ENCODE measurements at regions not wholly inside any gene's neighbourhood (a gene's known extent, or its start where the extent isn't known, plus 50 kb on each side); places are given as distances from the start of the nearest gene placed in this dataset.

GRCh38 chr18:27636576-27637085 is 451.5 kb upstream of the CHST9 start:
- no peak overlapping the region for H3K27ac ChIP-seq (replicated peaks)
- H3K4me3 ChIP-seq (replicated peaks; ENCODE audit: insufficient read depth, low read length): no peak overlapping the region
- no peak for DNase-seq (ENCODE audit: low read depth in 1 of 2, low spot score in 1 of 2)
- no peaks in the 10 kb centered on the region for H3K27me3 ChIP-seq (ENCODE audit: insufficient read depth, poor library complexity, severe bottlenecking)
- TF ChIP-seq SPI1 (IDR thresholded peaks at IDR 0.05; ENCODE audit: borderline replicate concordance, low read depth) (no peak), REST (IDR thresholded peaks at IDR 0.05; ENCODE audit: insufficient replicate concordance, low read depth) (no peak), GABPA (IDR thresholded peaks at IDR 0.05; ENCODE audit: low read depth) (no peak), POLR2AphosphoS5 (IDR thresholded peaks at IDR 0.05; ENCODE audit: low read depth) (no peak)
- TF ChIP-seq, protein P1, sequence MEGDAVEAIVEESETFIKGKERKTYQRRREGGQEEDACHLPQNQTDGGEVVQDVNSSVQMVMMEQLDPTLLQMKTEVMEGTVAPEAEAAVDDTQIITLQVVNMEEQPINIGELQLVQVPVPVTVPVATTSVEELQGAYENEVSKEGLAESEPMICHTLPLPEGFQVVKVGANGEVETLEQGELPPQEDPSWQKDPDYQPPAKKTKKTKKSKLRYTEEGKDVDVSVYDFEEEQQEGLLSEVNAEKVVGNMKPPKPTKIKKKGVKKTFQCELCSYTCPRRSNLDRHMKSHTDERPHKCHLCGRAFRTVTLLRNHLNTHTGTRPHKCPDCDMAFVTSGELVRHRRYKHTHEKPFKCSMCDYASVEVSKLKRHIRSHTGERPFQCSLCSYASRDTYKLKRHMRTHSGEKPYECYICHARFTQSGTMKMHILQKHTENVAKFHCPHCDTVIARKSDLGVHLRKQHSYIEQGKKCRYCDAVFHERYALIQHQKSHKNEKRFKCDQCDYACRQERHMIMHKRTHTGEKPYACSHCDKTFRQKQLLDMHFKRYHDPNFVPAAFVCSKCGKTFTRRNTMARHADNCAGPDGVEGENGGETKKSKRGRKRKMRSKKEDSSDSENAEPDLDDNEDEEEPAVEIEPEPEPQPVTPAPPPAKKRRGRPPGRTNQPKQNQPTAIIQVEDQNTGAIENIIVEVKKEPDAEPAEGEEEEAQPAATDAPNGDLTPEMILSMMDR (IDR thresholded peaks at IDR 0.05; ENCODE audit: insufficient read depth, low read length): no peak

GRCh38 chr18:27632706-27633105 is 447.6 kb upstream of the CHST9 start:
- Histone ChIP-seq H3K27ac (replicated peaks) (no peak overlapping the region), H3K27me3 (ENCODE audit: insufficient read depth, poor library complexity, severe bottlenecking) (no peaks in the 10 kb centered on the region), H3K4me3 (replicated peaks; ENCODE audit: insufficient read depth, low read length) (no peak overlapping the region)
- no peak for DNase-seq (ENCODE audit: low read depth in 1 of 2, low spot score in 1 of 2)
- no peak for TF ChIP-seq POLR2AphosphoS5 (IDR thresholded peaks at IDR 0.05; ENCODE audit: low read depth)
- TF ChIP-seq GABPA (IDR thresholded peaks at IDR 0.05; ENCODE audit: low read depth): no peak
- no peak for TF ChIP-seq REST (IDR thresholded peaks at IDR 0.05; ENCODE audit: insufficient replicate concordance, low read depth)
- TF ChIP-seq SPI1 (IDR thresholded peaks at IDR 0.05; ENCODE audit: borderline replicate concordance, low read depth): no peak
- TF ChIP-seq, protein P1 (IDR thresholded peaks at IDR 0.05; ENCODE audit: insufficient read depth, low read length): no peak

GRCh38 chr18:27627927-27628326 is 442.8 kb upstream of the CHST9 start:
- TF ChIP-seq, protein P1 (IDR thresholded peaks at IDR 0.05; ENCODE audit: insufficient read depth, low read length): no peak
- TF ChIP-seq POLR2AphosphoS5 (IDR thresholded peaks at IDR 0.05; ENCODE audit: low read depth) (no peak), SPI1 (IDR thresholded peaks at IDR 0.05; ENCODE audit: borderline replicate concordance, low read depth) (no peak), REST (IDR thresholded peaks at IDR 0.05; ENCODE audit: insufficient replicate concordance, low read depth) (no peak), GABPA (IDR thresholded peaks at IDR 0.05; ENCODE audit: low read depth) (no peak)
- DNase-seq (ENCODE audit: low read depth in 1 of 2, low spot score in 1 of 2): no peak
- Histone ChIP-seq H3K27me3 (ENCODE audit: insufficient read depth, poor library complexity, severe bottlenecking) (no peaks in the 10 kb centered on the region), H3K27ac (replicated peaks) (no peak overlapping the region), H3K4me3 (replicated peaks; ENCODE audit: insufficient read depth, low read length) (no peak overlapping the region)

Data from HL-60 (cell line).